Naive B cell (primary cell): ENCODE measurements at regions not wholly inside any gene's neighbourhood (a gene's known extent, or its start where the extent isn't known, plus 50 kb on each side); places are given as distances from the start of the nearest gene placed in this dataset.

Experiments
- ATAC-seq, 2 donors: fragments of 150-1000 bp; cut with Tn5 transposase; 2 replicates each; pipeline ENCODE4 v1.10.0; 2021; ENCODE audit warnings: low read depth in 2 of 2, mild to moderate bottlenecking in 2 of 2, moderate library complexity in 2 of 2
- DNase-seq: peaks from one replicate; pipeline ENCODE4 v3.0.0; 2022
- H3K27ac Mint-ChIP-seq, 6 donors: one replicate each; pipeline ENCODE4 v1.8.0; 2020 to 2022; ENCODE audit warnings: mild to moderate bottlenecking in 6 of 6, mixed read lengths in 6 of 6, moderate library complexity in 5 of 6, inconsistent platforms in 2 of 6
- H3K27me3 Mint-ChIP-seq, 3 donors: one replicate each; pipeline ENCODE4 v1.8.0; 2021 to 2022; ENCODE audit warnings: mixed read lengths in 3 of 3, mild to moderate bottlenecking in 1 of 3
- H3K36me3 Mint-ChIP-seq, 2 donors: one replicate each; pipeline ENCODE4 v1.8.0; 2020 to 2022; ENCODE audit warnings: mixed read lengths in 2 of 2, inconsistent platforms in 1 of 2, mild to moderate bottlenecking in 1 of 2
- H3K4me1 Mint-ChIP-seq, 3 donors: one replicate each; pipeline ENCODE4 v1.8.0; 2020 to 2022; ENCODE audit warnings: mixed read lengths in 3 of 3, inconsistent platforms in 1 of 3, mild to moderate bottlenecking in 1 of 3, moderate library complexity in 1 of 3
- H3K4me3 Mint-ChIP-seq, 8 donors: one replicate each; pipeline ENCODE4 v1.8.0; 2020 to 2022; ENCODE audit warnings: mild to moderate bottlenecking in 8 of 8, mixed read lengths in 8 of 8, moderate library complexity in 8 of 8, inconsistent platforms in 2 of 8
- H3K9me3 Mint-ChIP-seq, 7 donors: one replicate each; pipeline ENCODE4 v1.8.0; 2020 to 2022; ENCODE audit warnings: mixed read lengths in 7 of 7, mild to moderate bottlenecking in 5 of 7, inconsistent platforms in 2 of 7, moderate library complexity in 1 of 7

DNA sequence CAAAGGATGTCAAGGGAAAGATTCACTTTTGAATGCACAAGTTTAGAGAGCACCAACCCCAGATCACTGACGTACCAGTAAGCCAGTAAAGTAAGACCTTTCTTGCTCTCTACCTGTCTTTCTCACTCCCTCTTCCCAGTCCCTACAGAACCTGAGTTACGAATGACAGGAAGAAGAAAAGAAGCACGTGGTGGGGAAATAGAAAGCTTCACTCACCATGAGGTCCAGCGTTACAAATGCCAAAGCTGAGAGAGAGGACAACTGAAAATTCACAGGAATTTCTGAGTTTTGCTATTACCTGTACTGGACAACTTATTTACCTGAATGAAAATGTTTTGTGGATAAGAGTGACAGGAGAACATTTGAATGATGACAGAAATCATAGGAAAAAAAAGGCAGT lies 133.2 kb upstream of the GBE1 start:
- DNase-seq (no peak), ATAC-seq (no peak)
- Mint-ChIP-seq H3K9me3 (peaks cover 0 to 4% (median 0%) of the 10 kb centered on the region in 7 donors), H3K27ac (no peak overlapping the region), H3K27me3 (no peaks in the 10 kb centered on the region), H3K4me3 (no peak overlapping the region), H3K4me1 (no peaks in the 10 kb centered on the region), H3K36me3 (no peaks in the 10 kb centered on the region)

DNA sequence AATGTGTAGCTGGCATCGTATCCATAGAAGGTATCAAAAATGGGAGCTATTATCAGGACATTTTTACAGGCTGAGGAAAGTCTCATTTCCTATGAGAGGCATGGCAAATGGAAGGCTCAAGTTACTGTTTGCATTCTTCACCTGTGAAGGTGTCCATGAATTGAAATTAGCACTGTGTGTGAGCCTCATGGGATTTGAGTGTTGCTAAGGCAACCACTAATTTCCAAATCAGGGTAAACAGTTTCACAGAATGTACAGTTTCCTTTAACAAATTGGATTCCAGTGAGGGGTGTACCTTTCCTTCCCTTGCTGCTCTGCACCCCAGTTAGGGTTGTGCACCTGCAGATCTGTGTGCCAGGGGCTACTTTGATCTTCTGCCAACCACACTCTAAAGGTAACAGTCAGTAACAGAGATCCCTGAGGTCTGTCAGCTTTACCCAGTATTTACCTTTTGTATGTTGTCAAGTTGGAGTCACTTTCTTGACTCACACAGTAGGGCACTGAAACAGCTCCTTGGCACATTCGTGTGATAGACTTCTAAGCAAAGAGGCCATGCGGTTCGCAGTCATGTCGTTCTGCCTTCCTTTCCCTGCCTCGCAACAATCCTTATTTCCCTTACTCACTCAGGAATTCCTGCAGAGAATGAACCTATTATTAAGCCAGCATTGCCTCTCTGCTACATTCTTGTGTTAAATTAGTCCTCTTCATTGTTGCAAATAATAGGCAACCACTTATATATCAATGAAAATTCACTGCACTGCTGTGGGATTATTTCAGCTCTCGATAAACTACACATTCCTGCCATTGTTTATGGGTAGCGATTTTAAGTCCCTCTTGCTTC lies 129.8 kb upstream of the GBE1 start:
- Mint-ChIP-seq H3K27ac (no peak overlapping the region), H3K36me3 (no peaks in the 10 kb centered on the region), H3K4me3 (no peak overlapping the region), H3K27me3 (no peaks in the 10 kb centered on the region), H3K9me3 (peaks cover 0 to 4% (median 0%) of the 10 kb centered on the region in 7 donors), H3K4me1 (no peaks in the 10 kb centered on the region)
- ATAC-seq = no peak
- no peak for DNase-seq

DNA sequence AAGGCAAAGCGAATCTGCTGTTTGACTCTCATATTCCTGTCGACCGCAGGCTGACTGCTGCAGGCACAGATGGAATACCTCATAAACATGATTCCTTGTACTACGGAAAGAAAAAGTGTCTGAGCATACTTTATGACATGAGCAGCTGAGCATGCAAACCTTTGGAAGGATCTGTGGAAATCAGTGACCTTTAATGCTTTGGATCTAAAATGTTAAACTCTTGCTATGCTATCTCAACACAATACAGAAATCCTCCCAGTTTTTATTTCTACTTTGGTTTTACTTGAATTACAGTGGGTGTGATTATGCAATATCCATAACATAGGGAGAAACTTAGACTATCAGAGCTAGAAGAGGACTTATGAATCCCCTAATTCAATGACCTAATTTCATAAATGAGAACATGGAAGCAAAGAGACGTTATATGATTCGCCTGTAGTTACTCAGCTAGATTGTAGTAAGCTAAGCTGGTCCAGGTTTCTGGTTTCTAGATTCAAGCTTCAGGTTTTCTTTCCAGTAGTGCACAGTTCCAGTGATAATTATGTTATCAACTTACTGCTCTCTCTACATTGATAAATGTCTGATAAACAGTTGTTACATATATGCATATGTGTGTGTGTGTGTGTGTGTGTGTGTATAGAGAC lies 127.6 kb upstream of the GBE1 start:
- Mint-ChIP-seq H3K27ac (no peak overlapping the region), H3K4me1 (no peaks in the 10 kb centered on the region), H3K4me3 (no peak overlapping the region), H3K27me3 (no peaks in the 10 kb centered on the region), H3K36me3 (no peaks in the 10 kb centered on the region), H3K9me3 (peaks cover 0 to 4% (median 0%) of the 10 kb centered on the region in 7 donors)
- DNase-seq = no peak
- ATAC-seq = no peak

DNA sequence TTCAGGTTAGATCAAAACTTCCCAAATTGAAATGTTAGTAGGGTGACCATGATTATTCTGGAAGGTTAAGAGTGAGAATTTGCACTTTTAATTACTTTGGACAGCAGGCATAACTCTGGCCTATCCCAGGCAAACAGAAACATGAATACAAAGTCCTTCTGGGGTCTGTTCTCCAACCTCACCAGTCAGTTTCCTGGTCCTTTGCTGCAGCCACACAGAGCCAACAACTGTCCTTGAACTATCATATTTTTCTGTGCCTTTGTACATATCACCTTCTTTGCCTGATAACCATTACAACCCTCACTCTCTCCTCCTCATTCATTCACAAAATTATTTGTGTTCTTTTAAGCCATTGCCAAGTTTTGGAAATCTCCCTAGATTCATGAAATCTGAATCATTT lies 126.0 kb upstream of the GBE1 start:
- Mint-ChIP-seq H3K27ac (no peak overlapping the region), H3K27me3 (no peaks in the 10 kb centered on the region), H3K4me1 (no peaks in the 10 kb centered on the region), H3K36me3 (no peaks in the 10 kb centered on the region), H3K9me3 (peaks cover 0 to 2% (median 0%) of the 10 kb centered on the region in 7 donors), H3K4me3 (no peak overlapping the region)
- no peak for DNase-seq
- ATAC-seq = no peak

DNA sequence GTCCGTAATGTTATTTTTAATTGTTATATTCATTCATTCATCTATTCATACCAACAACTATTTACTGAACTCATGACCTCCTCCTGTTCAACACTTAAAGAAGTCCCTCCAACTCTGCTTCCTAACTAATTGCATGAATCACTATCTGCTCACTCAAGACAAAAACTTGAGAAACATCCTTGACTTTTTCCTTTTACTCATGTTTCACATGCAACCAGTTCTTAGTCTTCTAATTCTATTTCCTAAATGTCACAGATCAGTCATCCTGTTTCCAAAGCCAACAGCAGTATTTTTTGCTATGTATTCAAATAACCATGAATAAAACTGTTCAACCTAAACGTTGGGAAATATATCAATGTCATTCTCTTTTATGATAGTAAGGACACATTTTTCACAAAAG lies 124.6 kb upstream of the GBE1 start:
- Mint-ChIP-seq H3K4me1 (no peaks in the 10 kb centered on the region), H3K27ac (no peak overlapping the region), H3K27me3 (no peaks in the 10 kb centered on the region), H3K9me3 (peaks cover 0 to 7% (median 0%) of the 10 kb centered on the region in 7 donors), H3K4me3 (no peak overlapping the region), H3K36me3 (no peaks in the 10 kb centered on the region)
- no peak for DNase-seq
- ATAC-seq = no peak

DNA sequence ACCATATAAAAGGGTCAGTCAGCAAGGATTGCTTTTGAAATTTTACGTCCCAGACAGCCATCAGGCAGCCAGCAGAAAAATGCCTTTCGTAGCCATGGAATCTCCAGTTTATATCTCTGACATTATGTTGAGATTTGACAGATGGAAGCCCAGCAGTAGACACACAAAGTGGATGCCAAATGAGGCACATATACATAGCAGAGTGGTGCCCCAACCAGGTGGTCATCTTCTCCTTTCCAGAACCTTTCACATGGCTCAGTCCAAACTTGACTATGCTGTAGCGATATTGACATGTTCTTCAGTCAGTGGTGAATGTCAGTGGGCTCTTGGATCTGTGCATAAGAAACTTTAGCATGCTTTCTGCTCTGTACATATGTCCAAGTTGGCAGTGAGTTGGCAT lies 123.3 kb upstream of the GBE1 start:
- H3K4me1 Mint-ChIP-seq = no peaks in the 10 kb centered on the region

DNA sequence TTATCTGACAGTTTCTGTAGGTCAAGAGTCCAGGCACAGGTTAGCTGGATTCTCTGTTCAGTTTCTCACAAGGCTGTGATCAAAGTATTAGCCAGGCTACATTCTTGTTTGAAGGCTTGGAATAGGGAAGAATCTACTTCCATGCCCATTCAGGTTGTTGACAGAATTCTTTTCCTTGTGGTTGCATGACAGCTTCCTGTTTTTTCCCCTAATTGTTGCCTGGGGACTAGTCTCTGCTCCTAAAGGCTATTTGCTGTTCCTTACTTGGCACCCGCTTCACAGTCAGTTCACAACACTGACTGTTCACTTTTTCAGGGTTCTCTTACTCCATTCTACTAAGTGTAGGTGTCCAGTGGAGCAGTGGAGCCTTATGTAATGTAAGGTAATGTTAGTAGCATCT lies 115.4 kb upstream of the GBE1 start:
- H3K4me1 Mint-ChIP-seq = no peaks in the 10 kb centered on the region
- no peaks in the 10 kb centered on the region for H3K36me3 Mint-ChIP-seq
- no peaks in the 10 kb centered on the region for H3K27me3 Mint-ChIP-seq
- ATAC-seq (no peak), DNase-seq (no peak)
- H3K4me3 Mint-ChIP-seq = no peak overlapping the region
- H3K27ac Mint-ChIP-seq = no peak overlapping the region
- peaks cover 0 to 14% (median 2%) of the 10 kb centered on the region in 7 donors for H3K9me3 Mint-ChIP-seq

More for the DNA sequence above, 123.3 kb upstream of the GBE1 start:
- Mint-ChIP-seq H3K27me3 (no peaks in the 10 kb centered on the region), H3K9me3 (peaks cover 0 to 7% (median 0%) of the 10 kb centered on the region in 7 donors), H3K4me3 (no peak overlapping the region), H3K36me3 (no peaks in the 10 kb centered on the region), H3K27ac (no peak overlapping the region)
- DNase-seq = no peak
- no peak for ATAC-seq

DNA sequence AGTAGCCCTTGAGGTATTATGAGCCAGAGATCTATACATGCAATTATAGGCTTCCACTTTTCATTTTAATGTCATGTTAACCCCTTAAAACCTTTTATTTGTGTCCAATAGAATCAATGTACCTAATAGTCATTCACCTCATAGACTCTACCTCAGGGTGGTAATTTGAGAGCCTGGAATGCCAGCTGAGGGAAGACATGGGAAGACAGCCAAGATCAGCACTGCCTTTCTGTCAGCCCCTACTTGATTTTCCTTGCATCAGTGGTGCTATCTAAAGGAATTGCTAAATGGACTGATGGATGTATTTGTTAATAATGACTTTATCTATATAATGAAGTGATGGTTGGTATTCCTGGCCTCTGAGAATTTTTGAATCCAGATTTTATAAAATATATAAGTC lies 113.3 kb upstream of the GBE1 start:
- no peak overlapping the region for H3K27ac Mint-ChIP-seq
- H3K36me3 Mint-ChIP-seq = no peaks in the 10 kb centered on the region
- H3K9me3 Mint-ChIP-seq = peaks cover 0 to 9% (median 2%) of the 10 kb centered on the region in 7 donors
- no peaks in the 10 kb centered on the region for H3K4me1 Mint-ChIP-seq
- H3K27me3 Mint-ChIP-seq = no peaks in the 10 kb centered on the region
- H3K4me3 Mint-ChIP-seq = no peak overlapping the region
- no peak for ATAC-seq
- DNase-seq = no peak

DNA sequence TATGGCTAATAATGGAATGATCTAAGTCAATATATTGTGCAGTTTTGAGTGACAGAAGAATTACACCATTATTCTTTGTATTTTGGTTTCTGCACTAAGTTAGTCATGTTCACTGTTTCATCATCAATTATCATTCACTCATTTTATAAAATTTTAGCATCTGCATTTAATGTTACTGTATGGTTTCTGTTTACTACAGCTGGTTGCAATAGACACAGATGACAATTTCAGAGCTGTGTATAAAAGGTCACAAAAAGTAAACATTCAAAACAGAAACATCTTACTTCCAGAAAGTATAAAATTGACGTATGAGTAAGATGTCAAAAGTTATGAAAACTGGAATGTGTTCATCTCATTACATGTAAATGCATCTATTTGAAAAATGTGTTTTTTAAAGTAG lies 111.1 kb upstream of the GBE1 start:
- Mint-ChIP-seq H3K4me1 (no peaks in the 10 kb centered on the region), H3K4me3 (no peak overlapping the region), H3K27ac (no peak overlapping the region), H3K36me3 (no peaks in the 10 kb centered on the region), H3K9me3 (peaks cover 0 to 2% (median 0%) of the 10 kb centered on the region in 7 donors), H3K27me3 (no peaks in the 10 kb centered on the region)
- DNase-seq (no peak), ATAC-seq (no peak)

DNA sequence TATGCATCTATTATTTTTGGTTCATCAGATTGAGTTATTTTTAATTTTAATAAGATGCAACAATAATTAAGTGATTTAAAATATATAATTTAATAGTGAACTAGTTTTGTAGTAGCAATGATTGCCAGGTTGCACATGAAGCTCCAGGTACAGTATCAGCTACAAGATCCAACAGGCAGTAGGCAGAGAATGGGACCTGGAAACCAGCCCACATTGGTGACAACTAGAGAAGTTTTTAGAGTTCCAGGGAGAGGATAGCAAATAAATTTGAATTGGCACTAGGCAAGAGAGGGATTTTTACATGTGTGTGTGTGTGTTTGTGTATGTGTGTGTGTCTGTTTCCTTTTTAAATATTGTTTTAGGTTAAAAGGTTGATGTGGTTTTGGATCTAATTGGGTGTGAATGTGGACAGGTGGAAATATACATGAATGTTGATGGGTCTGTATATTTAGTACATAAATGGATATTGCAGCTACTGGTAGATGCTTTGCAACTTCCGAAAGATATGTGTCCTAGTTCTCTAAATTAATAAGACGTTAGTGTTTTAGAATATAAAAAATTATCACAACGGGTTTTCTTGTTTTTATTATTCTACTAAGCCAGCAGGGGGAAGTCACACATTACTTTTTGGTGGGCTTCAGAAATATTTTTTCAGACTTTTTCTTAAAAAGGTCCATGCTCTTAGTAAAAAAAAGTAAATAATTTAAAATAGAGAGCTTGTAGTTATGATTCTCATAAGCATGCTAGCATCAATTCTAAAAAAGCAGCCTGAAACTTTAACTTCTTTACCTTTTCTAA lies 110.1 kb upstream of the GBE1 start:
- DNase-seq (no peak), ATAC-seq (no peak)
- H3K36me3 Mint-ChIP-seq = no peaks in the 10 kb centered on the region
- no peaks in the 10 kb centered on the region for H3K9me3 Mint-ChIP-seq
- peak overlapping the region in 1 of 6 donors; percentile 43 for H3K27ac Mint-ChIP-seq
- H3K4me1 Mint-ChIP-seq = no peaks in the 10 kb centered on the region
- no peaks in the 10 kb centered on the region for H3K27me3 Mint-ChIP-seq
- H3K4me3 Mint-ChIP-seq = no peak overlapping the region

DNA sequence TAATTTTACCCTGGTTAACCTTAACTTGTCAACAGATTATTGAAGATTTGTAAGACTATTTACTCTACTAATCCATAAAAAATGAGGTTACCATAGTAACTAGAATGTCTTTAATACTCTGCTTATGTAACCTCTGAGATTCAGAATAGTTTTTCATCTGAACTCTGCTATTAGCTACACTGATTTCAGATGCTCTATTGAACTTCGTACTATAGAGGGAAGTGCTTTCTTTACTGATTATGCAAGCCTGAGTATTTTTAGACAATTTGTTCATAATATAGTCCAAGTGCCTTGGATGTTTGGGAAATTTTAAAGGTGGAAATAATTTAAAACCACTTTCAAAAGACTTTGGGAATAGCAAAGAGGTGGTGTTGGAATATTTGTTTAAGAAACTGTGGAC lies 107.9 kb upstream of the GBE1 start:
- H3K4me1 Mint-ChIP-seq = no peaks in the 10 kb centered on the region
- ATAC-seq (no peak), DNase-seq (no peak)

DNA sequence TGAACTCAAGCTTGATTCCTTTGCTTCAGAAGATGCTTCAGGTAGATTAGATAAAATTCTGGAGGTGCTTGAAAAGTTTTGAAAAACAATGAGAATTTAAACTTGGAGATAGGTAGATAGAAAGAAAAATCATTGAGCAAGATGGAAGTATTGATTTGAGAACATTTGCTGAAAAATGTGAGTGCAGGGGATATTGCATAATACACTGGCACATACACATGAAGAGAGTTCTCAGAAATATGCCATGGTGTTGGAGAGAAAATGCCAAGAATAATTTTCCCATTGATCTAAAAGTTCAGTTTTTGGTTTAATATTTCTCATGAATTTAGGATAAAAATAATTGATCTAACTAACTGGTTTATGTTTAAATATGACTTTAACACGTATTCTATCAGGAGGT lies 107.2 kb upstream of the GBE1 start:
- H3K9me3 Mint-ChIP-seq = peaks cover 0 to 2% (median 0%) of the 10 kb centered on the region in 7 donors
- peaks cover 0 to 10% (median 0%) of the 10 kb centered on the region in 3 donors for H3K27me3 Mint-ChIP-seq
- H3K4me3 Mint-ChIP-seq = no peak overlapping the region
- H3K27ac Mint-ChIP-seq = no peak overlapping the region
- DNase-seq = no peak
- H3K36me3 Mint-ChIP-seq = no peaks in the 10 kb centered on the region
- no peaks in the 10 kb centered on the region for H3K4me1 Mint-ChIP-seq
- ATAC-seq = no peak

More for the DNA sequence above, 107.9 kb upstream of the GBE1 start:
- Mint-ChIP-seq H3K4me3 (no peak overlapping the region), H3K27me3 (peaks cover 0 to 10% (median 0%) of the 10 kb centered on the region in 3 donors), H3K27ac (no peak overlapping the region), H3K36me3 (no peaks in the 10 kb centered on the region), H3K9me3 (peaks cover 0 to 2% (median 0%) of the 10 kb centered on the region in 7 donors)

DNA sequence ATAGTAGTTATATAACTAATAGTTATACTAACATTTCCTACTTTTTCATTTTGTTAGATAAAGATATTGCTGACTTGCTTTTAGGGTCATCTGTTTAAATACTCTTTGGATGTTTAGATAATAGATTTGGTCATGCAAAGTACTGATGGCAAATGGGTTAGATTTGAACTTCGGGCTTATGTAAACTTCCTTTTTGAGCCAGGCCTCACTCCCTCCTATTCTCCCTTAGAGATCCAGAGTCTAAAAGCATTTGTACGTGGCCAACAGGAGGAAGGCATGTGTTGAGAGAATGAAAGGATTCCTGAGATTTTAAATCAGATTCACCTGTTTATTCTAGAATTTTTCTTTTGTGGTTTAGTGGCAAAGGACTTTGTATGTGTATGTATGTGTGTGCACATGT lies 106.4 kb upstream of the GBE1 start:
- H3K27ac Mint-ChIP-seq = no peak overlapping the region
- no peaks in the 10 kb centered on the region for H3K4me1 Mint-ChIP-seq
- no peak overlapping the region for H3K4me3 Mint-ChIP-seq
- peaks cover 0 to 10% (median 0%) of the 10 kb centered on the region in 3 donors for H3K27me3 Mint-ChIP-seq
- no peak for ATAC-seq
- peaks cover 0 to 2% (median 0%) of the 10 kb centered on the region in 7 donors for H3K9me3 Mint-ChIP-seq
- no peaks in the 10 kb centered on the region for H3K36me3 Mint-ChIP-seq
- DNase-seq = no peak
